ENCODE measurements at regions not wholly inside any gene's neighbourhood (a gene's known extent, or its start where the extent isn't known, plus 50 kb on each side); places are given as distances from the start of the nearest gene placed in this dataset.

GRCh38 chr2:185456517-185456916 is 282.1 kb upstream of the FSIP2 start:
- TF ChIP-seq, protein P1, sequence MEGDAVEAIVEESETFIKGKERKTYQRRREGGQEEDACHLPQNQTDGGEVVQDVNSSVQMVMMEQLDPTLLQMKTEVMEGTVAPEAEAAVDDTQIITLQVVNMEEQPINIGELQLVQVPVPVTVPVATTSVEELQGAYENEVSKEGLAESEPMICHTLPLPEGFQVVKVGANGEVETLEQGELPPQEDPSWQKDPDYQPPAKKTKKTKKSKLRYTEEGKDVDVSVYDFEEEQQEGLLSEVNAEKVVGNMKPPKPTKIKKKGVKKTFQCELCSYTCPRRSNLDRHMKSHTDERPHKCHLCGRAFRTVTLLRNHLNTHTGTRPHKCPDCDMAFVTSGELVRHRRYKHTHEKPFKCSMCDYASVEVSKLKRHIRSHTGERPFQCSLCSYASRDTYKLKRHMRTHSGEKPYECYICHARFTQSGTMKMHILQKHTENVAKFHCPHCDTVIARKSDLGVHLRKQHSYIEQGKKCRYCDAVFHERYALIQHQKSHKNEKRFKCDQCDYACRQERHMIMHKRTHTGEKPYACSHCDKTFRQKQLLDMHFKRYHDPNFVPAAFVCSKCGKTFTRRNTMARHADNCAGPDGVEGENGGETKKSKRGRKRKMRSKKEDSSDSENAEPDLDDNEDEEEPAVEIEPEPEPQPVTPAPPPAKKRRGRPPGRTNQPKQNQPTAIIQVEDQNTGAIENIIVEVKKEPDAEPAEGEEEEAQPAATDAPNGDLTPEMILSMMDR (IDR thresholded peaks at IDR 0.05), result no peak
- H3K4me2 ChIP-seq (replicated peaks; ENCODE audit: extremely low read depth, low read length, poor library complexity, severe bottlenecking), result no peak overlapping the region
- H3K9me3 ChIP-seq (replicated peaks in 1 of 2; ENCODE audit: control insufficient read depth in 1 of 2, insufficient read depth in 1 of 2, low read length in 2 of 2), result peaks cover 4% of the 10 kb centered on the region in 2 donors
- H3K27me3 ChIP-seq (ENCODE audit: control insufficient read depth in 2 of 2, insufficient read depth in 2 of 2, low read length in 2 of 2), result no peaks in the 10 kb centered on the region
- H3K79me2 ChIP-seq (ENCODE audit: insufficient read depth, low read length), result no peaks in the 10 kb centered on the region
- no peaks in the 10 kb centered on the region for H3K36me3 ChIP-seq (replicated peaks in 1 of 2; ENCODE audit: control insufficient read depth in 1 of 2, insufficient read depth in 2 of 2, low read length in 2 of 2)
- H3K4me1 ChIP-seq (ENCODE audit: control insufficient read depth in 1 of 2, insufficient read depth in 2 of 2, low read length in 2 of 2), result no peaks in the 10 kb centered on the region
- no peaks in the 10 kb centered on the region for H3K27me3 Mint-ChIP-seq (ENCODE audit: low read depth in 3 of 3)
- WGBS (ENCODE audit: insufficient coverage), result 86% methylated on average over 1 of the region's 2 CpGs
- H3K4me3 Mint-ChIP-seq, result no peak overlapping the region
- no peaks in the 10 kb centered on the region for H4K20me1 ChIP-seq (ENCODE audit: insufficient read depth, low read length)
- H3K36me3 Mint-ChIP-seq, result no peaks in the 10 kb centered on the region
- H3K4me3 ChIP-seq (replicated peaks in 1 of 3; ENCODE audit: low read depth in 2 of 3, low read length in 3 of 3), result no peak overlapping the region
- H2AFZ ChIP-seq (ENCODE audit: insufficient read depth, low read depth, low read length, poor library complexity, severe bottlenecking), result no peak overlapping the region
- intact Hi-C loops (cut with micrococcal nuclease), result no loop called here
- no peak for DNase-seq
- H3K27ac ChIP-seq (ENCODE audit: low read depth in 1 of 2, low read length in 2 of 2), result no peak overlapping the region
- H3K9ac ChIP-seq (ENCODE audit: insufficient read depth, low read length, poor library complexity, severe bottlenecking), result no peak overlapping the region
- peaks cover 0 to 9% (median 3%) of the 10 kb centered on the region in 7 donors for H3K9me3 Mint-ChIP-seq
- H3K4me1 Mint-ChIP-seq, result no peaks in the 10 kb centered on the region
- H3K27ac Mint-ChIP-seq, result peak overlapping the region in 1 of 7 donors; percentile 63

DNA sequence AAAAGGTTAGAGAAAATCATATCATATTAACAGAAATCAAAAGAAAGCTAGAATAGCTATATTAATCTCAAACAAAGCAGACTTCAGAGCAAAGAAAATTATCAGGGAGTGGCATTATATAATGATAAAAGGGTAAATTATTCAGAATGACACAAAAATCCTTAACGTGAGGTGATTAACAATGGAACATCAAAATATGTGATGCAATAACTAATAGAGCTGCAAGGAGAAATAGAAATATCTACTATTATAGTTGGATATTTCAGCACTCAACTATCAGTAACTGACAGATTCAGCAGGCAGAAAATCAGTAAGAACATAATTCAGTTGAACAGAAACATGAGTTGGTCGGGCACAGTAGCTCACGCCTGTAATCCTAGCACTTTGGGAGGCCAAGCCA is 275.1 kb upstream of the FSIP2 start:
- no peaks in the 10 kb centered on the region for H3K36me3 Mint-ChIP-seq
- Histone ChIP-seq H2AFZ (ENCODE audit: insufficient read depth, low read depth, low read length, poor library complexity, severe bottlenecking) (no peak overlapping the region), H3K36me3 (replicated peaks in 1 of 2; ENCODE audit: control insufficient read depth in 1 of 2, insufficient read depth in 2 of 2, low read length in 2 of 2) (no peaks in the 10 kb centered on the region), H3K4me2 (replicated peaks; ENCODE audit: extremely low read depth, low read length, poor library complexity, severe bottlenecking) (no peak overlapping the region), H3K9ac (ENCODE audit: insufficient read depth, low read length, poor library complexity, severe bottlenecking) (no peak overlapping the region), H4K20me1 (ENCODE audit: insufficient read depth, low read length) (no peaks in the 10 kb centered on the region), H3K4me3 (replicated peaks in 1 of 3; ENCODE audit: low read depth in 2 of 3, low read length in 3 of 3) (no peak overlapping the region), H3K9me3 (replicated peaks in 1 of 2; ENCODE audit: control insufficient read depth in 1 of 2, insufficient read depth in 1 of 2, low read length in 2 of 2) (peaks cover 0 to 4% of the 10 kb centered on the region in 2 donors), H3K4me1 (ENCODE audit: control insufficient read depth in 1 of 2, insufficient read depth in 2 of 2, low read length in 2 of 2) (no peaks in the 10 kb centered on the region), H3K27me3 (ENCODE audit: control insufficient read depth in 2 of 2, insufficient read depth in 2 of 2, low read length in 2 of 2) (no peaks in the 10 kb centered on the region), H3K27ac (ENCODE audit: low read depth in 1 of 2, low read length in 2 of 2) (no peak overlapping the region), H3K79me2 (ENCODE audit: insufficient read depth, low read length) (no peaks in the 10 kb centered on the region)
- intact Hi-C loops (cut with micrococcal nuclease), result no loop called here
- DNase-seq, result no peak
- no peak overlapping the region for H3K27ac Mint-ChIP-seq
- no peak overlapping the region for H3K4me3 Mint-ChIP-seq
- no peaks in the 10 kb centered on the region for H3K4me1 Mint-ChIP-seq
- no peaks in the 10 kb centered on the region for H3K27me3 Mint-ChIP-seq (ENCODE audit: low read depth in 3 of 3)
- TF ChIP-seq, protein P1 (IDR thresholded peaks at IDR 0.05), result no peak
- WGBS (ENCODE audit: insufficient coverage), result 94% methylated on average over 2 of the region's 3 CpGs
- peaks cover 0 to 5% (median 2%) of the 10 kb centered on the region in 7 donors for H3K9me3 Mint-ChIP-seq
